EH (cell line): ENCODE measurements at regions not wholly inside any gene's neighbourhood (a gene's known extent, or its start where the extent isn't known, plus 50 kb on each side); places are given as distances from the start of the nearest gene placed in this dataset.

ENCODE experiments used
- DNase-seq: peaks from one replicate; pipeline ENCODE4 v3.0.0-alpha.2; 2015; ENCODE audit warnings: low read depth

GRCh38 chr22:48171271-48171691 lies 1408.8 kb downstream of the TBC1D22A start:
- DNase-seq = no peak

DNA sequence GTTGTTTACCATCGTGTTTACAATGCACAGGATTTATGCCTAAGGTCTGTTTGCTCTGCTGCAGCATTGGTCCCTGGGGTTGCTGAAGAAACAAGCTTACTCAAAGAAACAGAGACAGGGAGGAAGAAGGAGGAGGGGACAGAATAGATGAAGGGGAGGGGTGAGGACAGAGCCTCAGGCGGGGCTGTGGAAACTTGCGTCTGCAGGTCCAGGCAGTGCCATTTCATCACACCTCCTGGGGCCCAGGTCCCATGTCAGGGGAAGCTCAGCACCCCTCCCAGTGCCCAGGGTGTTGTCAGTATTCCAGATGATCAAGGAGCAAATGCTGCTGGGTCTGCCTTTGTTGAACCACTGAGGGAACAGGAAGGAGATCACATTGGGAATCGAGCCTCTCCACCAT lies 1406.8 kb downstream of the TBC1D22A start:
- DNase-seq = no peak

GRCh38 chr22:48167238-48167637 lies 1404.8 kb downstream of the TBC1D22A start:
- DNase-seq = no peak

GRCh38 chr22:48161298-48161697 lies 1398.8 kb downstream of the TBC1D22A start:
- DNase-seq = no peak

GRCh38 chr22:48157676-48158075 lies 1395.2 kb downstream of the TBC1D22A start:
- DNase-seq = no peak

- DNase-seq = no peak
These were observed 1394.3 kb downstream of the TBC1D22A start for GRCh38 chr22:48156603-48157355.

- DNase-seq = no peak
These were observed 1393.0 kb downstream of the TBC1D22A start for GRCh38 chr22:48155446-48155845.

DNA sequence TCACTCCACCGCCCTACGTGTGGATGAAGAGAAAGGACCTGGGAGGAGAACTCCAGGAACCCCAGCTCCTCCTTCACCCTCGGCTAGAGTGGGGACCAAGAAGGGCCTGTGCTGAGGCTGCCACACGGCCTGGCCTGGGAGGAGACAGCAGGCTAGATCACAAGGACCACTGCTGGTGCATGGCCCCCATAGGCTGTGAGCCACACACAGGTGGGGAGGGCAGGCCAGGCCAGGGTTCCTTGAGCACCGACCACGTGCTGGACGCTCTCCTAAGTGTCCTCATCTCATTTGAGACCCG lies 1392.4 kb downstream of the TBC1D22A start:
- DNase-seq = no peak

- DNase-seq = no peak
These were observed 1391.9 kb downstream of the TBC1D22A start for GRCh38 chr22:48154169-48154942.

DNA sequence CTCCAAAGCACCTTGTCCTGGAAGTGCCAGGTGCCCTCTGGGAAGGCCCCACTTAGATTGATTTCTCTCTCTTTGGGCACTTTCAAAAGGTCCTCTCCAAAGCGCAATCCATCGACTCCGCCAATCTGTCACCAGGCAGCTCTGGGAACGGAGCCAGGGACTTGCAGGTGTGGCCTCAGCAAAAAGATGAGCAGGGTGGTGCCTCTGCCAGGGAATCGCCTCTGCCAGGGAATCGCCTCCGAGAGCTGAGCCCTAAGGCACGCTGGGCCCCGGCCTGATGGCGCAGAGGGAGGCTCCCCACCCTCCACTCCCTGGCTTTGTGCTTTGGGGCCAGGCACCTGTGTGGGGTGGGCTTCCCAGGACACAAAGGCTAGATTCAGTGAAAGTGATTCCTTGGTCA lies 1391.3 kb downstream of the TBC1D22A start:
- no peak for DNase-seq

GRCh38 chr22:48152916-48153315 lies 1390.5 kb downstream of the TBC1D22A start:
- DNase-seq = no peak

GRCh38 chr22:48152164-48152775 lies 1389.8 kb downstream of the TBC1D22A start:
- DNase-seq = no peak

DNA sequence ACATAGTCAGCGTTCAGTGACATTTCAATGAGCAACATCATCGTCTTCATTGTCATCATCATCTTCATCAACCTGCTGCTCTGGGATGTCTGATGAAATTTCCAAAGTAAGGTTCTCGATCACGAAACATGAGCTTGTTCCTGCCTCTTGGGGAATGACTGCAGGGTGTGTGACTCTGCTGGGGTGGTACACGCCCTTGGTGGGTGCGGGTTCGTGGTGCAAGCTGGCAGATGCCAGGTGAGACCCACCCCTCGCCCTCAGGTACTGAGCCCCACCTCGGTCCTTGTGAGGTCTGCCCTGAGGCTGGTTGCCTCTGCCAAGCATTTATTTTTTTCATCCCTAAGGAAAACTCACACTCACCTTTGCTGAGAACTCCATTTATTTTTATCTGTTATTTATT lies 1389.2 kb downstream of the TBC1D22A start:
- DNase-seq = no peak

- DNase-seq = no peak
These were observed 1385.4 kb downstream of the TBC1D22A start for GRCh38 chr22:48147831-48148230.

GRCh38 chr22:48147404-48147803 lies 1385.0 kb downstream of the TBC1D22A start:
- DNase-seq = no peak

DNA sequence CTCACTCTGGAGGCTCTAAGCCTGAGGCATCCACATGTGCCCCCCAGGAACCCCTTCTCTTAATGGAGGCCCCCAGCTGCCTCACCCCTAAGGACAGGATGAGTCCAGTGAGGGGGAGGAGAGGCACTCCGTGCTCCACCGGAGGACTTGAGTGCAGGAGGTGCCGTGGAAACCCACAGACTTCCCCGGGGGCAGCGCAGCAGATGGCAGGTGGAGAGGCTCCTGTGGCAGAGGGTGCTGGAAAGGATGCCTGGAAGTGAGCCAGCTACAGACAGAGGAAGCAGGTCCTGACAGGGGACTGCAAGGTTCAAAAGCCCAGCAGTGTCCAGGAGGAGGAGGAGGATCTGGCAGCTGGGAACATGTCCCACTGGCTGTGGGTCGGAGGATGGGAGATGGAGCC lies 1384.0 kb downstream of the TBC1D22A start:
- DNase-seq = no peak

GRCh38 chr22:48145738-48146137 lies 1383.3 kb downstream of the TBC1D22A start:
- no peak for DNase-seq

DNA sequence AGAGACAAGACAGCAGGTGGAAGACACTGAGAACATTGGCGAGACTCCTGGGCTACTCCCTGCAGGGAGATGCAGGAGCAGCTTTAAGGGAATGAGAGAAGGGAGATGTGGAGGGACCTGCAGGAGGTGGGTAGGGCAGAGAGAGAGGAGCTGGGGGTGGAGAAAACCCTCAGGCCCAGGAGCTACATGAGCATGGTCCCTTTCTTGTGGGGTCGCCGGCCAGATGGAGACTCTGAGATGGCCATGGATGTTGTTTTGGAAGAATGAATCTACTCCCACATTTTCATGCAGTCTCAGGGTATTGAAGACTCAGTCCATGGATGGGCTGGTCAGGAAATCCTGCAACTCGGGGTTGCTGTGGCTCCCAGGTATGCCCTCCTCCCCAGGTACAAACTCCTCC lies 1381.9 kb downstream of the TBC1D22A start:
- no peak for DNase-seq

DNA sequence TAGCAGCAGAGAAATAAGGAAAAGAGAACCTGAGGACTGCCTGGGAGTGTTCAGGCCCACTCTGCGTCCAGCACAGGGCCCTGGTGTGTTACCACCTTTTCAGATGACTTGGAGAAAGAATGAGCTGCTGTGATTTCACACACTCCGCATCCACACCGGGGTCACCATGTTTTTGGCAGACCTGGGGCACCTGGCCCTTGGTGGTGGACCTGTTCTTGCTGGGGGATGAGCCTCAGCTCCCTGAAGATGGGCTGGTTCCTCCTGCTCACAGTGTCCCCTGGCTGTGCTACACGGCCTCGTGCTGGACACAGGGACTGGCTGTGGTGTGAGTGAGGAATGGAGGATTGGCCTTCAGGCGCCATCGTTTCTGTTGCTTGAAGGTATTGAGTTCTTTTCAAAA lies 1381.4 kb downstream of the TBC1D22A start:
- no peak for DNase-seq

GRCh38 chr22:48142388-48142787 lies 1379.9 kb downstream of the TBC1D22A start:
- no peak for DNase-seq

DNA sequence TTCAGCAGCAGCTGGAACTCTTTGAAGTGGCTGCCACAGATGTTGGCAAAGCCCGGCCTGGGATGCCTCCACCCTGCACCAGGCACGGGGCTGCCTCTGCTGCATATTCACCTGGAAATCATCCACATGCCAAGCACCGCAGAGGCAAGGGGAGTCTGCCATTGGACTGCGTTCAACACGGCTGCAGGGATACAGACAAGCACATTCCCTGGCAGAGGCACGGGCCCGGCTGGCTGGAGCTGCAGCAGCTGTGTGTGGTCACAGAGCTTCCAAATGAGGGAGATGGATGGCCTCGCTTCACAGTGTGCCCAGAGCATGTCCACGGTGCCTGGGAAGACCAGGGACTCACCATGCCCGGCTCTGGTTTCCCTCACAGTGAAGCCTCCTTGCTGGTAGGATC lies 1378.9 kb downstream of the TBC1D22A start:
- no peak for DNase-seq

DNA sequence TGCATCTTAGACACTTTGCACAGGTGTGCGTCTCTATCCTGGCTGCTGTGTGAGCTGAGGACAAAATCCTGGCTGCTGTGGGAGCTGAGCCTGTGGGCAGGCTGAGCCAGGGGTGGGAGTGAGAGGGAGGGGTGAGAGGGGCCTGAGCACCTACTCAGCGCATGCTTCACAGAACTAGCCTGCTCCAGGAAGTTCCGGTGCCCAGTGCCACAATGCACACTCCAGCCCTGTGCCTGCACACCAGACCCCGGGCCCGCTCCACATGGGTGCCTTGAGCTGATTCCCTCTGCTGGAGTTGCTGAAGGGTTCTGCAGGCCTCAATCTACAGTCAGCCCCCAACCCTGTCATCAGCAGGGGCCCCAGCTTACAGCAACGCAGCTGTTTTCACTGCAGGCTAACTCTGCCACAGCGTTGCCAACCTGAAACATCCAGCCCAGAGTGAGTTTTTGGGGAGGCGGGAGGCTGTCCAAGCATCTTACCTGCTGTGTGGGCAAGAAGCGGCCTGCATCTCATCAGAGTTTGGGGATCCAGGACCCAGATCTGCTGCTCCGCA lies 1377.9 kb downstream of the TBC1D22A start:
- no peak for DNase-seq

DNA sequence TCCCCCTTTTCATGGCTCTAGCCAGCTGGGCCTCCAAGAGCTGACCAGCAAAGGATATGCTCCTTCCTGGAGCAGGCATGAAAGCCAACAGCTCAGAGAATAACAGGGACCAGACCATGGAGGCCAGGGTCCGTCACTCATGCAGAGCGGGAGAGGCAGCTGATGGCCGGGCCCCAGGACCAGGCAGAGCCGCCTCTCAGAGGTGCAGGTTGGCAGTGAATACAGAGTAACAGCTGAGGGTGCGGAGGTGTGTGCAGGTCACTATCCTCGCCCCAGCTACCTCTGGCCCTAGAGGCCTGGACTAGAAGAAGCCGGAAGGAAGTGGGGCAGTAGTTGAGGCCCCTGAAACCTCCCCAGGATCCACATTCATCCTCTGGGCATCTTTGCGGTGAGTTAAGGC lies 1377.3 kb downstream of the TBC1D22A start:
- DNase-seq = no peak
